ENCODE measurements at regions not wholly inside any gene's neighbourhood (a gene's known extent, or its start where the extent isn't known, plus 50 kb on each side); places are given as distances from the start of the nearest gene placed in this dataset.

- H3K27ac ChIP-seq (ENCODE audit: insufficient read length, low read depth, low read length): no peak overlapping the region
- H3K4ac ChIP-seq (ENCODE audit: low read depth, low read length): no peak overlapping the region
- no peak overlapping the region for H2BK120ac ChIP-seq (ENCODE audit: low read depth, low read length, poor library complexity, severe bottlenecking)
- Mint-ChIP-seq H3K4me3 (no peak overlapping the region), H3K27ac (no peak overlapping the region), H3K36me3 (ENCODE audit: insufficient read depth in 1 of 3, low read depth in 3 of 3) (no peaks in the 10 kb centered on the region), H3K4me1 (no peaks in the 10 kb centered on the region), H3K27me3 (ENCODE audit: low read depth) (no peaks in the 10 kb centered on the region), H3K9me3 (peaks cover 4% of the 10 kb centered on the region in 2 experiments; a peak in 2 of 5 replicates)
- H3K79me2 ChIP-seq (ENCODE audit: insufficient read depth, low read length): no peaks in the 10 kb centered on the region
- H3T11ph ChIP-seq (ENCODE audit: low read length): no peak overlapping the region
- H3K56ac ChIP-seq (ENCODE audit: insufficient read length, low read depth, low read length): no peak overlapping the region
- H4K91ac ChIP-seq (ENCODE audit: insufficient read length, low read depth, low read length): no peak overlapping the region
- no peak overlapping the region for H2BK20ac ChIP-seq (ENCODE audit: low read depth, low read length, poor library complexity, severe bottlenecking)
- H4K8ac ChIP-seq (replicated peaks; ENCODE audit: insufficient read length, low read depth, low read length): no peak overlapping the region
- WGBS (ENCODE audit: extremely low coverage, insufficient read length, low lambda C conversion rate): no CpG with 5 or more reads among the region's 4 CpGs
- no peaks in the 10 kb centered on the region for H3K27me3 ChIP-seq (ENCODE audit: insufficient read depth, low read length)
- H4K5ac ChIP-seq (ENCODE audit: insufficient read length, low read depth, low read length): no peak overlapping the region
- H4K20me1 ChIP-seq (ENCODE audit: control insufficient read depth, insufficient read depth, insufficient read length): no peaks in the 10 kb centered on the region
- no peak overlapping the region for H3K18ac ChIP-seq (ENCODE audit: insufficient read length, low read depth, low read length)
- H3K23me2 ChIP-seq (ENCODE audit: insufficient read length, low read depth, low read length, poor library complexity, severe bottlenecking): no peaks in the 10 kb centered on the region
- no peak for TF ChIP-seq CTCF (conservative IDR thresholded peaks at IDR 0.05)
- no peak overlapping the region for H2BK12ac ChIP-seq (ENCODE audit: insufficient read length, low read depth, low read length)
- H3K23ac ChIP-seq (ENCODE audit: insufficient read length, low read depth, low read length): no peak overlapping the region
- no peak for DNase-seq
- H3K14ac ChIP-seq (ENCODE audit: insufficient read depth, low read length): no peak overlapping the region
- H2BK15ac ChIP-seq (ENCODE audit: low read depth, low read length): no peak overlapping the region
- no peak overlapping the region for H3K9ac ChIP-seq (ENCODE audit: extremely low read depth, insufficient read length, low read length)
- no peaks in the 10 kb centered on the region for H3K79me1 ChIP-seq (ENCODE audit: insufficient read depth, low read depth, low read length, poor library complexity, severe bottlenecking)
- no peak overlapping the region for H2AK5ac ChIP-seq (ENCODE audit: insufficient read length, low read length)
- H3K4me2 ChIP-seq (ENCODE audit: insufficient read depth, insufficient read length, low read length): no peak overlapping the region
- no peak overlapping the region for H2BK5ac ChIP-seq (ENCODE audit: insufficient read length, low read length)
- H3K4me1 ChIP-seq (ENCODE audit: insufficient read depth, low read length): no peaks in the 10 kb centered on the region
- no peaks in the 10 kb centered on the region for H3K9me3 ChIP-seq (ENCODE audit: control insufficient read depth, low read depth, low read length)
- H2AFZ ChIP-seq (ENCODE audit: low read length): no peak overlapping the region
These were observed 429.0 kb upstream of the NRSN1 start for GRCh38 chr6:23696992-23697391.
